ENCODE measurements at regions not wholly inside any gene's neighbourhood (a gene's known extent, or its start where the extent isn't known, plus 50 kb on each side); places are given as distances from the start of the nearest gene placed in this dataset.

- ChIA-PET CTCF (interaction anchor here (1.4 kb wide), 1 partner anchor 13 kb away, joined by 3 read pairs; no protein-coding TSS in a partner anchor), POLR2A (no interaction called here)
- DNase-seq (ENCODE audit: extremely low spot score): no peak
- no peak for TF ChIP-seq CTCF (IDR thresholded peaks at IDR 0.05; ENCODE audit: control extremely low read depth, extremely low read depth, low read depth, missing control alignments)
Observed at GRCh38 chr11:116061322-116061721, 557.1 kb upstream of the CADM1 start.

GRCh38 chr11:116059919-116060318 is 555.7 kb upstream of the CADM1 start:
- TF ChIP-seq CTCF (IDR thresholded peaks at IDR 0.05; ENCODE audit: control extremely low read depth, extremely low read depth, low read depth, missing control alignments): no peak
- POLR2A ChIA-PET: interaction anchor here (0.6 kb wide), 1 partner anchor 9 kb away, joined by 3 read pairs; no protein-coding TSS in a partner anchor
- no peak for DNase-seq (ENCODE audit: extremely low spot score)
- CTCF ChIA-PET: interaction anchor here (1.0 to 1.5 kb wide), 2 partner anchors 9 to 14 kb away, joined by 3 to 5 read pairs; no protein-coding TSS in a partner anchor

GRCh38 chr11:116057000-116057399 is 552.8 kb upstream of the CADM1 start:
- no peak for TF ChIP-seq CTCF (IDR thresholded peaks at IDR 0.05; ENCODE audit: control extremely low read depth, extremely low read depth, low read depth, missing control alignments)
- ChIA-PET POLR2A (no interaction called here), CTCF (no interaction called here)
- no peak for DNase-seq (ENCODE audit: extremely low spot score)

GRCh38 chr11:116055064-116055463 is 550.8 kb upstream of the CADM1 start:
- CTCF ChIA-PET: interaction anchor here (0.9 to 1.1 kb wide), 2 partner anchors 14 to 16 kb away, joined by 3 read pairs; no protein-coding TSS in a partner anchor
- DNase-seq (ENCODE audit: extremely low spot score): no peak
- POLR2A ChIA-PET: no interaction called here
- no peak for TF ChIP-seq CTCF (IDR thresholded peaks at IDR 0.05; ENCODE audit: control extremely low read depth, extremely low read depth, low read depth, missing control alignments)

- TF ChIP-seq CTCF (IDR thresholded peaks at IDR 0.05; ENCODE audit: control extremely low read depth, extremely low read depth, low read depth, missing control alignments): no peak
- POLR2A ChIA-PET: no interaction called here
- DNase-seq (ENCODE audit: extremely low spot score): no peak
- CTCF ChIA-PET: no interaction called here
Observed at GRCh38 chr11:116053548-116053919, 549.3 kb upstream of the CADM1 start.

GRCh38 chr11:116052603-116053547 is 548.7 kb upstream of the CADM1 start:
- no peak for TF ChIP-seq CTCF (IDR thresholded peaks at IDR 0.05; ENCODE audit: control extremely low read depth, extremely low read depth, low read depth, missing control alignments)
- ChIA-PET POLR2A (no interaction called here), CTCF (interaction anchor here (1.3 kb wide), 1 partner anchor 19 kb away, joined by 3 read pairs; no protein-coding TSS in a partner anchor)
- no peak for DNase-seq (ENCODE audit: extremely low spot score)

All from GM10248 (cell line).